ENCODE measurements at regions not wholly inside any gene's neighbourhood (a gene's known extent, or its start where the extent isn't known, plus 50 kb on each side); places are given as distances from the start of the nearest gene placed in this dataset.

GRCh38 chr1:56359056-56359455, 220.3 kb downstream of the PLPP3 start:
- H3K4me3 ChIP-seq (replicated peaks; ENCODE audit: insufficient read depth, low read length): no peak overlapping the region
- DNase-seq (ENCODE audit: low read depth in 1 of 2, low spot score in 1 of 2): no peak
- TF ChIP-seq GABPA (IDR thresholded peaks at IDR 0.05; ENCODE audit: low read depth) (no peak), POLR2AphosphoS5 (IDR thresholded peaks at IDR 0.05; ENCODE audit: low read depth) (no peak), SPI1 (IDR thresholded peaks at IDR 0.05; ENCODE audit: borderline replicate concordance, low read depth) (no peak), REST (IDR thresholded peaks at IDR 0.05; ENCODE audit: insufficient replicate concordance, low read depth) (no peak)
- H3K27ac ChIP-seq (replicated peaks): no peak overlapping the region
- no peaks in the 10 kb centered on the region for H3K27me3 ChIP-seq (ENCODE audit: insufficient read depth, poor library complexity, severe bottlenecking)

- TF ChIP-seq SPI1 (IDR thresholded peaks at IDR 0.05; ENCODE audit: borderline replicate concordance, low read depth) (no peak), GABPA (IDR thresholded peaks at IDR 0.05; ENCODE audit: low read depth) (no peak), CTCF (IDR thresholded peaks at IDR 0.05; ENCODE audit: insufficient read depth, low read length) (no peak), POLR2AphosphoS5 (IDR thresholded peaks at IDR 0.05; ENCODE audit: low read depth) (no peak), REST (IDR thresholded peaks at IDR 0.05; ENCODE audit: insufficient replicate concordance, low read depth) (no peak)
- DNase-seq (ENCODE audit: low read depth in 1 of 2, low spot score in 1 of 2): no peak
- H3K27ac ChIP-seq (replicated peaks): no peak overlapping the region
- no peaks in the 10 kb centered on the region for H3K27me3 ChIP-seq (ENCODE audit: insufficient read depth, poor library complexity, severe bottlenecking)
- no peak overlapping the region for H3K4me3 ChIP-seq (replicated peaks; ENCODE audit: insufficient read depth, low read length)
These were observed 221.3 kb downstream of the PLPP3 start for GRCh38 chr1:56357927-56358690.

GRCh38 chr1:56356376-56356990, 222.9 kb downstream of the PLPP3 start:
- H3K27ac ChIP-seq (replicated peaks): no peak overlapping the region
- H3K4me3 ChIP-seq (replicated peaks; ENCODE audit: insufficient read depth, low read length): no peak overlapping the region
- TF ChIP-seq SPI1 (IDR thresholded peaks at IDR 0.05; ENCODE audit: borderline replicate concordance, low read depth) (no peak), GABPA (IDR thresholded peaks at IDR 0.05; ENCODE audit: low read depth) (no peak), CTCF (IDR thresholded peaks at IDR 0.05; ENCODE audit: insufficient read depth, low read length) (no peak), REST (IDR thresholded peaks at IDR 0.05; ENCODE audit: insufficient replicate concordance, low read depth) (no peak), POLR2AphosphoS5 (IDR thresholded peaks at IDR 0.05; ENCODE audit: low read depth) (no peak)
- no peak for DNase-seq (ENCODE audit: low read depth in 1 of 2, low spot score in 1 of 2)
- no peaks in the 10 kb centered on the region for H3K27me3 ChIP-seq (ENCODE audit: insufficient read depth, poor library complexity, severe bottlenecking)
